Endothelial cell of umbilical vein (primary cell): ENCODE measurements at regions not wholly inside any gene's neighbourhood (a gene's known extent, or its start where the extent isn't known, plus 50 kb on each side); places are given as distances from the start of the nearest gene placed in this dataset.

Source experiments
- BruUV-seq: library from RNA; stranded (reverse); fragments of 400-500 nt; replicated peaks from 2 replicates; lab custom pipeline; 2021; lab: Mats Ljungman, UMichigan
- CTCF ChIA-PET: fragments of 300-600, 350-600 bp; sonication (Branson Sonifier 250); formaldehyde crosslinking; loops from one replicate; lab custom pipeline; 2021; ENCODE audit warnings: antibody characterized with exemption, inconsistent platforms; lab: Charles Lee
- POLR2A ChIA-PET: fragments of 300-600, 350-600 bp; sonication (Branson Sonifier 250); formaldehyde crosslinking; loops from one replicate; lab custom pipeline; 2021; ENCODE audit warnings: antibody characterized with exemption, inconsistent platforms; lab: Charles Lee
- DNase-seq: peaks from one replicate; pipeline ENCODE4 v3.0.0-alpha.2; 2011; ENCODE audit warnings: low read depth, low spot score
- FAIRE-seq: peaks from 2 replicates; lab custom pipeline; 2011; peaks lifted over from hg19 to GRCh38; lab: Jason Lieb, UNC
- H2AFZ ChIP-seq: 2 replicates; pipeline ENCODE4 v1.6.0; 2012; ENCODE audit warnings: low read depth, low read length, control low read depth, inconsistent platforms
- H3K27ac ChIP-seq: 2 replicates; pipeline ENCODE4 v1.5.1; 2011; ENCODE audit warnings: low read depth, mild to moderate bottlenecking, control low read depth, low read length, moderate library complexity; ENCODE audit not compliant: insufficient read depth
- H3K27me3 ChIP-seq, 2 experiments: 2 replicates each; pipeline versions ENCODE4 v1.6.0 to v1.6.1; 2011; ENCODE audit warnings: low read length in 2 of 2, mixed read lengths in 1 of 2; ENCODE audit not compliant: control insufficient read depth in 2 of 2, insufficient read depth in 2 of 2
- H3K36me3 ChIP-seq, 2 experiments: 2 replicates in 1 of 2; 3 replicates in 1 of 2; pipeline ENCODE4 v1.5.1; 2011; ENCODE audit warnings: low read length in 2 of 2, mild to moderate bottlenecking in 1 of 2, moderate library complexity in 1 of 2; ENCODE audit not compliant: control insufficient read depth in 2 of 2, insufficient read depth in 2 of 2; ENCODE audit errors: extremely low read depth in 1 of 2
- H3K4me1 ChIP-seq: 3 replicates; pipeline ENCODE4 v1.5.1; 2011; ENCODE audit warnings: mild to moderate bottlenecking, low read length; ENCODE audit not compliant: control insufficient read depth, insufficient read depth; ENCODE audit errors: extremely low read depth
- H3K4me2 ChIP-seq: 2 replicates; pipeline ENCODE4 v1.6.1; 2011; ENCODE audit warnings: low read length, control low read depth, mixed read lengths; ENCODE audit not compliant: insufficient read depth
- H3K4me3 ChIP-seq, 3 experiments: fragments of 200-600 bp in 1 of 3; sonication (generic), shearing (Covaris generic) in 1 of 3; replicated peaks in 1 of 3; 2 replicates each; pipeline ENCODE4 v1.5.1; 2011 to 2016; ENCODE audit warnings: control low read depth in 3 of 3, low read length in 3 of 3, mild to moderate bottlenecking in 2 of 3, inconsistent platforms in 1 of 3, low read depth in 1 of 3, moderate library complexity in 1 of 3; ENCODE audit not compliant: insufficient read depth in 1 of 3
- H3K79me2 ChIP-seq: 2 replicates; pipeline ENCODE4 v1.6.0; 2012; ENCODE audit warnings: low read length, inconsistent platforms; ENCODE audit not compliant: control insufficient read depth, insufficient read depth
- H3K9ac ChIP-seq: replicated peaks from 2 replicates; pipeline ENCODE3; 2011; ENCODE audit warnings: low read length, control low read depth; ENCODE audit not compliant: insufficient read depth; ENCODE audit errors: extremely low read depth
- H3K9me1 ChIP-seq: replicated peaks from 3 replicates; pipeline ENCODE4 v1.6.0; 2011; ENCODE audit warnings: mild to moderate bottlenecking, low read length; ENCODE audit not compliant: control insufficient read depth, insufficient read depth; ENCODE audit errors: extremely low read depth
- H3K9me3 ChIP-seq: replicated peaks from 2 replicates; pipeline ENCODE4 v1.5.1; 2012; ENCODE audit warnings: low read length, inconsistent platforms; ENCODE audit not compliant: control insufficient read depth, insufficient read depth
- H4K20me1 ChIP-seq: replicated peaks from 2 replicates; pipeline ENCODE3; 2011; ENCODE audit warnings: mild to moderate bottlenecking, low read length; ENCODE audit not compliant: control insufficient read depth, insufficient read depth; ENCODE audit errors: extremely low read depth
- CTCF ChIP-seq, 2 donors: IDR thresholded peaks; 1 replicate in 1 of 2; 2 replicates in 1 of 2; pipeline ENCODE4 v1.5.1; 2011; ENCODE audit warnings: low read length in 2 of 2, mild to moderate bottlenecking in 2 of 2, moderate library complexity in 2 of 2, control low read depth in 1 of 2, inconsistent platforms in 1 of 2, low read depth in 1 of 2; ENCODE audit not compliant: insufficient read depth in 1 of 2; ENCODE audit errors: extremely low read depth in 1 of 2
- EZH2 ChIP-seq: IDR thresholded peaks from 2 replicates; pipeline ENCODE4 v1.6.1; 2012; ENCODE audit warnings: borderline replicate concordance, low read depth, mild to moderate bottlenecking, moderate library complexity, low read length, inconsistent platforms; ENCODE audit not compliant: severe bottlenecking
- FOS ChIP-seq: IDR thresholded peaks from 2 replicates; pipeline ENCODE4 v1.6.1; 2011; ENCODE audit warnings: mild to moderate bottlenecking, low read length, moderate library complexity, borderline replicate concordance; ENCODE audit not compliant: insufficient read depth
- GATA2 ChIP-seq: IDR thresholded peaks from 2 replicates; pipeline ENCODE4 v1.7.0; 2011; ENCODE audit warnings: low read depth, mild to moderate bottlenecking, moderate library complexity, mixed read lengths, low read length; ENCODE audit not compliant: insufficient read length, insufficient read depth
- JUN ChIP-seq: IDR thresholded peaks from 2 replicates; pipeline ENCODE4 v1.6.1; 2011; ENCODE audit warnings: borderline replicate concordance, low read depth; ENCODE audit not compliant: insufficient read length, insufficient read depth
- MAX ChIP-seq: IDR thresholded peaks from 2 replicates; pipeline ENCODE4 v1.6.1; 2011; ENCODE audit not compliant: insufficient read depth, insufficient read length
- MYC ChIP-seq: IDR thresholded peaks from one replicate; pipeline ENCODE4 v1.6.1; 2011; ENCODE audit warnings: mild to moderate bottlenecking, low read depth, low read length
- POLR2A ChIP-seq: IDR thresholded peaks from 2 replicates; pipeline ENCODE4 v1.6.1; 2012; ENCODE audit warnings: low read depth, mild to moderate bottlenecking, control low read depth, low read length
- POLR2AphosphoS5 ChIP-seq: IDR thresholded peaks from 2 replicates; pipeline ENCODE4 v1.6.1; 2012; ENCODE audit warnings: low read depth, mild to moderate bottlenecking, control low read depth, low read length, moderate library complexity; ENCODE audit not compliant: insufficient read depth
- dilution Hi-C: fragments of 300-500 bp; cut with MboI; formaldehyde crosslinking; loops from one replicate; pipeline ENCODE4 v1.15.0; 2019; ENCODE audit warnings: low sequenced_read_pairs; ENCODE audit not compliant: extremely low pct_ligation_motif_present
- intact Hi-C: fragments of 100-400 bp; cut with micrococcal nuclease; formaldehyde crosslinking; loops from one replicate; pipeline ENCODE4 v1.10.0; 2022

GRCh38 chr4:154687840-154688239 lies 56.0 kb upstream of the LRAT start:
- DNase-seq (no peak), FAIRE-seq (no peak)
- Histone ChIP-seq H3K4me3 (no peak overlapping the region), H4K20me1 (no peaks in the 10 kb centered on the region), H3K79me2 (no peaks in the 10 kb centered on the region), H3K9ac (no peak overlapping the region), H3K4me2 (no peak overlapping the region), H3K4me1 (no peaks in the 10 kb centered on the region), H3K27me3 (no peaks in the 10 kb centered on the region), H2AFZ (no peak overlapping the region), H3K9me3 (no peaks in the 10 kb centered on the region), H3K27ac (no peak overlapping the region), H3K36me3 (no peaks in the 10 kb centered on the region), H3K9me1 (no peaks in the 10 kb centered on the region)
- TF ChIP-seq GATA2 = no peak
- intact Hi-C loops = no loop called here
- ChIA-PET POLR2A (no interaction called here), CTCF (interaction anchor here (1.2 to 1.3 kb wide), 2 partner anchors 78 to 241 kb away, joined by 3 read pairs; no protein-coding TSS in a partner anchor)
- dilution Hi-C loops = no loop called here
- BruUV-seq = no TSS peak

- Histone ChIP-seq H3K36me3 (no peaks in the 10 kb centered on the region), H3K27ac (no peak overlapping the region), H3K79me2 (no peaks in the 10 kb centered on the region), H3K4me1 (no peaks in the 10 kb centered on the region), H4K20me1 (no peaks in the 10 kb centered on the region), H3K9me3 (no peaks in the 10 kb centered on the region), H3K9ac (no peak overlapping the region), H3K4me3 (no peak overlapping the region), H3K27me3 (no peaks in the 10 kb centered on the region), H3K9me1 (no peaks in the 10 kb centered on the region), H2AFZ (no peak overlapping the region), H3K4me2 (no peak overlapping the region)
- POLR2A ChIA-PET = no interaction called here
- CTCF ChIA-PET = no interaction called here
- dilution Hi-C loops = no loop called here
- DNase-seq = no peak
- FAIRE-seq = no peak
- TF ChIP-seq JUN (no peak), CTCF (IDR thresholded peaks at IDR 0.05; ENCODE audit: extremely low read depth in 1 of 2, insufficient read depth in 1 of 2, low read depth in 1 of 2, low read length in 2 of 2) (no peak), EZH2 (no peak), GATA2 (no peak), MAX (no peak), MYC (no peak), POLR2A (no peak), FOS (no peak), POLR2AphosphoS5 (no peak)
- intact Hi-C loops = no loop called here
- no TSS peak for BruUV-seq
These were observed 52.6 kb upstream of the LRAT start for GRCh38 chr4:154691229-154691628.
